Uterus (tissue), 3 donors: ENCODE measurements at regions not wholly inside any gene's neighbourhood (a gene's known extent, or its start where the extent isn't known, plus 50 kb on each side); places are given as distances from the start of the nearest gene placed in this dataset.

Experiments
- DNase-seq, 2 donors: peaks; one replicate each; pipeline ENCODE4 v3.0.0-alpha.2; 2019 to 2020
- H3K27ac ChIP-seq, 2 donors: fragments of 200-600 bp; sonication (generic); 1 replicate in 1 of 2; 2 replicates in 1 of 2; pipeline ENCODE4 v1.5.1; 2016 to 2018
- H3K27me3 ChIP-seq, 2 donors: fragments of 200-600 bp; sonication (generic); one replicate each; pipeline ENCODE4 v1.5.1; 2018 to 2019; ENCODE audit warnings: control low read depth in 1 of 2
- H3K36me3 ChIP-seq, 2 donors: fragments of 200-600 bp; sonication (generic); one replicate each; pipeline ENCODE4 v1.5.1; 2019; ENCODE audit warnings: control low read depth in 1 of 2
- H3K4me1 ChIP-seq, 2 donors: fragments of 200-600 bp; sonication (generic); one replicate each; pipeline ENCODE4 v1.5.1; 2018 to 2019; ENCODE audit warnings: control low read depth in 1 of 2
- H3K4me3 ChIP-seq, 2 donors: fragments of 200-600 bp; sonication (generic); 1 replicate in 1 of 2; 2 replicates in 1 of 2; pipeline ENCODE4 v1.5.1; 2018 to 2019; ENCODE audit warnings: mild to moderate bottlenecking in 1 of 2
- H3K9me3 ChIP-seq, 2 donors: fragments of 200-600 bp; sonication (generic); one replicate each; pipeline ENCODE4 v1.5.1; 2019; ENCODE audit warnings: control low read depth in 1 of 2
- CTCF ChIP-seq, 4 experiments: fragments of 200-600 bp in 2 of 4; fragments of 450-650 bp in 2 of 4; sonication (generic) in 2 of 4; IDR thresholded peaks; one replicate each; pipeline ENCODE4 v1.5.1; 2016 to 2019; ENCODE audit warnings: antibody characterized with exemption in 4 of 4, mild to moderate bottlenecking in 2 of 4, moderate library complexity in 1 of 4
- POLR2A ChIP-seq, 2 donors: fragments of 450-650 bp; IDR thresholded peaks; one replicate each; pipeline ENCODE4 v1.6.1; 2016; ENCODE audit warnings: antibody characterized with exemption in 2 of 2, mild to moderate bottlenecking in 1 of 2, moderate library complexity in 1 of 2
- intact Hi-C: fragments of 100-400 bp; cut with DNase I; formaldehyde crosslinking; loops from one replicate; pipeline ENCODE4 v1.15.1; 2023; ENCODE audit warnings: low total_unique reads
- donor health status: DM: yes; HTN: yes; CAD: no.

- TF ChIP-seq CTCF (IDR thresholded peaks at IDR 0.05) (no peak), POLR2A (IDR thresholded peaks at IDR 0.05) (no peak)
- intact Hi-C loops = no loop called here
- Histone ChIP-seq H3K27ac (no peak overlapping the region), H3K4me3 (no peak overlapping the region), H3K27me3 (no peaks in the 10 kb centered on the region), H3K9me3 (no peaks in the 10 kb centered on the region), H3K36me3 (no peaks in the 10 kb centered on the region), H3K4me1 (no peaks in the 10 kb centered on the region)
- DNase-seq = no peak
These were observed 135.8 kb upstream of the APCDD1 start for GRCh38 chr18:10318691-10318970.

GRCh38 chr18:10319026-10319425 lies 135.4 kb upstream of the APCDD1 start:
- H3K27me3 ChIP-seq = no peaks in the 10 kb centered on the region
- H3K9me3 ChIP-seq = no peaks in the 10 kb centered on the region
- intact Hi-C loops = no loop called here
- no peak overlapping the region for H3K27ac ChIP-seq
- no peak for DNase-seq
- H3K36me3 ChIP-seq = no peaks in the 10 kb centered on the region
- TF ChIP-seq CTCF (IDR thresholded peaks at IDR 0.05) (no peak), POLR2A (IDR thresholded peaks at IDR 0.05) (no peak)
- H3K4me3 ChIP-seq = no peak overlapping the region
- no peaks in the 10 kb centered on the region for H3K4me1 ChIP-seq

- no peak for TF ChIP-seq CTCF (IDR thresholded peaks at IDR 0.05)
- no peak for TF ChIP-seq POLR2A (IDR thresholded peaks at IDR 0.05)
- Histone ChIP-seq H3K27ac (no peak overlapping the region), H3K4me1 (no peaks in the 10 kb centered on the region), H3K4me3 (no peak overlapping the region), H3K9me3 (no peaks in the 10 kb centered on the region), H3K36me3 (no peaks in the 10 kb centered on the region), H3K27me3 (no peaks in the 10 kb centered on the region)
- no peak for DNase-seq
- intact Hi-C loops = no loop called here
These were observed 134.4 kb upstream of the APCDD1 start for GRCh38 chr18:10319914-10320600.

GRCh38 chr18:10320791-10321190 lies 133.6 kb upstream of the APCDD1 start:
- intact Hi-C loops = no loop called here
- Histone ChIP-seq H3K36me3 (no peaks in the 10 kb centered on the region), H3K4me3 (no peak overlapping the region), H3K9me3 (no peaks in the 10 kb centered on the region), H3K4me1 (no peaks in the 10 kb centered on the region), H3K27ac (no peak overlapping the region), H3K27me3 (no peaks in the 10 kb centered on the region)
- no peak for DNase-seq
- no peak for TF ChIP-seq POLR2A (IDR thresholded peaks at IDR 0.05)

GRCh38 chr18:10321576-10321975 lies 132.9 kb upstream of the APCDD1 start:
- intact Hi-C loops = no loop called here
- Histone ChIP-seq H3K27me3 (no peaks in the 10 kb centered on the region), H3K27ac (no peak overlapping the region), H3K4me1 (no peaks in the 10 kb centered on the region), H3K36me3 (no peaks in the 10 kb centered on the region), H3K4me3 (no peak overlapping the region), H3K9me3 (no peaks in the 10 kb centered on the region)
- no peak for TF ChIP-seq CTCF (IDR thresholded peaks at IDR 0.05)
- DNase-seq = no peak

- H3K4me3 ChIP-seq = no peak overlapping the region
- intact Hi-C loops = no loop called here
- H3K27me3 ChIP-seq = no peaks in the 10 kb centered on the region
- no peaks in the 10 kb centered on the region for H3K4me1 ChIP-seq
- H3K36me3 ChIP-seq = no peaks in the 10 kb centered on the region
- TF ChIP-seq POLR2A (IDR thresholded peaks at IDR 0.05) = no peak
- no peak for TF ChIP-seq CTCF (IDR thresholded peaks at IDR 0.05)
- DNase-seq = no peak
- no peaks in the 10 kb centered on the region for H3K9me3 ChIP-seq
- H3K27ac ChIP-seq = no peak overlapping the region
These were observed 132.4 kb upstream of the APCDD1 start for GRCh38 chr18:10322004-10322403.
